HepG2 (cell line): ENCODE measurements at regions not wholly inside any gene's neighbourhood (a gene's known extent, or its start where the extent isn't known, plus 50 kb on each side); places are given as distances from the start of the nearest gene placed in this dataset.

ENCODE experiments used
- EZH2 ChIP-seq: conservative IDR thresholded peaks from 2 replicates; pipeline ENCODE4 v1.6.1; 2012; ENCODE audit warnings: mild to moderate bottlenecking, low read depth, low read length, moderate library complexity
- GLI4 ChIP-seq: sonication (generic); formaldehyde crosslinking; IDR thresholded peaks from 2 replicates; pipeline ENCODE4 v1.5.1; 2020; ENCODE audit warnings: missing genetic modification reagents, mild to moderate bottlenecking, moderate library complexity, borderline replicate concordance
- ONECUT2 ChIP-seq: sonication (generic); formaldehyde crosslinking; IDR thresholded peaks from 2 replicates; pipeline ENCODE4 v1.4.0; 2020; ENCODE audit warnings: missing genetic modification reagents
- POLR2A ChIP-seq, 2 experiments: IDR thresholded peaks; 2 replicates each; pipeline ENCODE4 v1.6.1; 2011; ENCODE audit warnings: low read depth in 2 of 2, low read length in 2 of 2, mild to moderate bottlenecking in 1 of 2, moderate library complexity in 1 of 2; ENCODE audit not compliant: insufficient read depth in 1 of 2
- POLR2AphosphoS5 ChIP-seq: IDR thresholded peaks from 2 replicates; pipeline ENCODE4 v1.6.1; 2012; ENCODE audit warnings: low read depth, low read length
- SALL1 ChIP-seq: sonication (generic); formaldehyde crosslinking; IDR thresholded peaks from 2 replicates; pipeline ENCODE4 v1.8.0; 2022; ENCODE audit warnings: mild to moderate bottlenecking, missing genetic modification reagents
- ZFP37 ChIP-seq: sonication (generic); formaldehyde crosslinking; IDR thresholded peaks from 2 replicates; pipeline ENCODE4 v1.4.0; 2020; ENCODE audit warnings: missing genetic modification reagents, borderline replicate concordance
- TF ChIP-seq, protein P1 (sequence below): sonication (generic); formaldehyde crosslinking; IDR thresholded peaks from 2 replicates; pipeline ENCODE4 v1.8.0; 2022; ENCODE audit warnings: mild to moderate bottlenecking, missing genetic modification reagents, borderline replicate concordance

DNA sequence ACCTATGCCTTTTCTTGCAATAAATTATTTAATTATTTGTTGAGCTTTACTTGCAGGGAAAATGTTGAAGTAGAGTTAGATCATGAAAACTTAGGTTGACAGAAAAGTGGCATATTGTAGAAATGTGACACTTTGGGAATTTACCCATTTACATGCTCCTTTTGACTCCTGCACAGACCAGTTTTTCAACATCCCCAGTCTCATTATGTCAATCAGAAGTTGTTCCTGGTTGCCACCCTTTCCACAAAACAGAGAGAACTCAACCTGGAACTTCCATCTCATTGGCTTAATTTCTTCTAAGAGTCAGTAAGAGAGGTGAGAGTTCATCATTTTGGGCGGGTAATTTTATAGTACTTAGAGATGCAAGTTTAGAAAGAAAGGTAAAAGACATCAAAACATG lies 284.6 kb upstream of the ANKRD50 start:
- TF ChIP-seq, protein P1, sequence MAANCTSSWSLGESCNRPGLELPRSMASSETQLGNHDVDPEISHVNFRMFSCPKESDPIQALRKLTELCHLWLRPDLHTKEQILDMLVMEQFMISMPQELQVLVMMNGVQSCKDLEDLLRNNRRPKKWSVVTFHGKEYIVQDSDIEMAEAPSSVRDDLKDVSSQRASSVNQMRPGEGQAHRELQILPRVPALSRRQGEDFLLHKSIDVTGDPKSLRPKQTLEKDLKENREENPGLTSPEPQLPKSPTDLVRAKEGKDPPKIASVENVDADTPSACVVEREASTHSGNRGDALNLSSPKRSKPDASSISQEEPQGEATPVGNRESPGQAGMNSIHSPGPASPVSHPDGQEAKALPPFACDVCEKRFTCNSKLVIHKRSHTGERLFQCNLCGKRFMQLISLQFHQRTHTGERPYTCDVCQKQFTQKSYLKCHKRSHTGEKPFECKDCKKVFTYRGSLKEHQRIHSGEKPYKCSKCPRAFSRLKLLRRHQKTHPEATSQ (CRISPR knock-in tag): no peak
- TF ChIP-seq GLI4 (CRISPR knock-in tag) (no peak), POLR2AphosphoS5 (no peak), EZH2 (no peak), ONECUT2 (no peak), POLR2A (IDR thresholded peaks at IDR 0.05; ENCODE audit: insufficient read depth in 1 of 2, low read depth in 2 of 2, low read length in 2 of 2) (no peak), SALL1 (CRISPR knock-in tag) (no peak), ZFP37 (CRISPR knock-in tag) (no peak)
